ENCODE measurements at regions not wholly inside any gene's neighbourhood (a gene's known extent, or its start where the extent isn't known, plus 50 kb on each side); places are given as distances from the start of the nearest gene placed in this dataset.
"Not testable (repeated sequence)": the region's sequence is repeated elsewhere in the genome, so short reads cannot be mapped to it uniquely, and the experiment has no call there.

DNA sequence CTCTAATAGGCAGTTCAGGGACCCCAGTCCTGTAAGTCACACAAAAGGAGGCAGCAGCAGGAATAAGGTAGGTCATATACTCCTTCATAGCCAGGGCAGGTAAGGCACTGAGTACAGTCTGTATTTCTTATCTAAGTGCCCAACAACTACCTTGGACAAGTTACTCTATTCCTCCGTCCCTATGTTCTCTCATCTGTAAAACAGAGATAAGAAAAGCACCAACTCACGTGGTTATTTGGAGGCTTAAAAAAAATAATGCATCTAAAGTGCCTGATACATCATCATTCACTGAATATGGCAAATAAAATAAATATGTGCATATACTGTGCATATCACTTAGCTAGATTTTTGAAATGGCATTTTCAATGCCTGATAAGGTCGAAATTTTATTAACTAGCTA lies 298.1 kb upstream of the CDYL start:
- Histone ChIP-seq H3K4me3 (replicated peaks in 1 of 3) (no peak overlapping the region), H3K36me3 (no peaks in the 10 kb centered on the region), H3K9me3 (no peaks in the 10 kb centered on the region), H3K4me1 (peaks cover 13 to 17% of the 10 kb centered on the region in 2 donors), H3K27me3 (no peaks in the 10 kb centered on the region), H3K27ac (no peak overlapping the region)
- no peak for DNase-seq
- intact Hi-C loops (cut with DNase I) = no loop called here
- 63 to 70% methylated on average over 3 of the region's 3 CpGs for WGBS, 2 donors
- TF ChIP-seq, protein P1, sequence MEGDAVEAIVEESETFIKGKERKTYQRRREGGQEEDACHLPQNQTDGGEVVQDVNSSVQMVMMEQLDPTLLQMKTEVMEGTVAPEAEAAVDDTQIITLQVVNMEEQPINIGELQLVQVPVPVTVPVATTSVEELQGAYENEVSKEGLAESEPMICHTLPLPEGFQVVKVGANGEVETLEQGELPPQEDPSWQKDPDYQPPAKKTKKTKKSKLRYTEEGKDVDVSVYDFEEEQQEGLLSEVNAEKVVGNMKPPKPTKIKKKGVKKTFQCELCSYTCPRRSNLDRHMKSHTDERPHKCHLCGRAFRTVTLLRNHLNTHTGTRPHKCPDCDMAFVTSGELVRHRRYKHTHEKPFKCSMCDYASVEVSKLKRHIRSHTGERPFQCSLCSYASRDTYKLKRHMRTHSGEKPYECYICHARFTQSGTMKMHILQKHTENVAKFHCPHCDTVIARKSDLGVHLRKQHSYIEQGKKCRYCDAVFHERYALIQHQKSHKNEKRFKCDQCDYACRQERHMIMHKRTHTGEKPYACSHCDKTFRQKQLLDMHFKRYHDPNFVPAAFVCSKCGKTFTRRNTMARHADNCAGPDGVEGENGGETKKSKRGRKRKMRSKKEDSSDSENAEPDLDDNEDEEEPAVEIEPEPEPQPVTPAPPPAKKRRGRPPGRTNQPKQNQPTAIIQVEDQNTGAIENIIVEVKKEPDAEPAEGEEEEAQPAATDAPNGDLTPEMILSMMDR (IDR thresholded peaks at IDR 0.05) = no peak
- TF ChIP-seq POLR2A (IDR thresholded peaks at IDR 0.05) = no peak

DNA sequence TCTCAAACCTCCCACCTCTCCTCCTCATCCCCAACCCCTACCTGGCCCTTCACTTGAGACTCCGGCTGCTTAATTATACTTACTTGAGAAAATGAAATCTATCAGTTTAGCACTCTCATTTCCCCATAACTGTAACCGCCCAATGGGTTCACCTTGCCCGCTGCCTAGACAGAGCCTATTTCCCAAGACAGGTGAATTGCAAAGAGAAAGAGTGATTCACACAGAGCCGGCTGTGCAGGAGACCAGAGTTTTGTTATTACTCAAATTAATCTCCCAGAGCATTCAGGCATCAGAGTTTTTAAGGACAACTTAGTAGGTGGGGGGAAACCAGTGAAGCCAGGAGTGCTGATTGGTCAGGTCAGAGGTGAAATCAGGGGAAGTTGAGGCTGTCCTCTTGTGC lies 301.4 kb upstream of the CDYL start:
- DNase-seq = no peak
- Histone ChIP-seq H3K27ac (no peak overlapping the region), H3K4me3 (replicated peaks in 1 of 3) (no peak overlapping the region), H3K4me1 (no peaks in the 10 kb centered on the region), H3K36me3 (no peaks in the 10 kb centered on the region), H3K27me3 (no peaks in the 10 kb centered on the region), H3K9me3 (no peaks in the 10 kb centered on the region)
- no peak for TF ChIP-seq POLR2A (IDR thresholded peaks at IDR 0.05)
- TF ChIP-seq, protein P1 (IDR thresholded peaks at IDR 0.05) = no peak
- intact Hi-C loops (cut with DNase I) = no loop called here
- 87 to 96% methylated on average over 4 of the region's 4 CpGs for WGBS, 2 donors

DNA sequence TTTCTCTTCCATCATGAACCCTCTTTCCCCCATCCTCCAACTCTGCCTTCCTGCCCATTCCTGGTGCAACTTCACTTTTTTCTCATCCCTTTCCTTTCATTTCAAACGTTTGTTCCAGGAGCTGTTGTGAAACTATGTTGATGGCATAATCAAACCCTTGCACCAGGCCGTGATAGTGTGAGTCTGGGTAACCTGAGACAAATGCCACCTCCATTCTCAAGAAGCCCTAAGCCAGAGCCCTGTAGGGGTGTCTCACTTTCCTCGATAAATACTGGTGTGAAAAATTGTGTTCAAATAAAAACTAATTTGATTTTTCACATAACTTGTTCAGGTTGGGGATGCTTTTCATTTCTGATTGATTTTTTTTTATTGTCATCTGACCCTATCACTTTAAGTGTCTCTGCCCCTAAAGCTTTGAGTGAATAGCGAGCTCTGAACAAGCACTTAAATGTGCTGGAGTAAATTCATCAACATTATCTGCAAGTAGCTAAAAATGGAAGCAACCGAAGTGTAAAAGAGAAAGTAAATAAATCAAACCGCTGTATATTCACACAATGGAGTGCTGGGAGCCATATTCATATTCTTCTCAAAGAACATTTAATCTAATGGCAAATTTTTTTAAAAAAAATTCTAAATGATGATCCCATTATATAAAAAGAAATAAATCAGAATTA lies 303.1 kb upstream of the CDYL start:
- DNase-seq = no peak
- intact Hi-C loops (cut with DNase I) = no loop called here
- Histone ChIP-seq H3K4me1 (no peaks in the 10 kb centered on the region), H3K4me3 (replicated peaks in 1 of 3) (no peak overlapping the region), H3K9me3 (no peaks in the 10 kb centered on the region), H3K27me3 (no peaks in the 10 kb centered on the region), H3K36me3 (no peaks in the 10 kb centered on the region), H3K27ac (no peak overlapping the region)
- no peak for TF ChIP-seq POLR2A (IDR thresholded peaks at IDR 0.05)
- TF ChIP-seq, protein P1 (IDR thresholded peaks at IDR 0.05) = no peak
- 66 to 71% methylated on average over 6 of the region's 6 CpGs for WGBS, 2 donors

DNA sequence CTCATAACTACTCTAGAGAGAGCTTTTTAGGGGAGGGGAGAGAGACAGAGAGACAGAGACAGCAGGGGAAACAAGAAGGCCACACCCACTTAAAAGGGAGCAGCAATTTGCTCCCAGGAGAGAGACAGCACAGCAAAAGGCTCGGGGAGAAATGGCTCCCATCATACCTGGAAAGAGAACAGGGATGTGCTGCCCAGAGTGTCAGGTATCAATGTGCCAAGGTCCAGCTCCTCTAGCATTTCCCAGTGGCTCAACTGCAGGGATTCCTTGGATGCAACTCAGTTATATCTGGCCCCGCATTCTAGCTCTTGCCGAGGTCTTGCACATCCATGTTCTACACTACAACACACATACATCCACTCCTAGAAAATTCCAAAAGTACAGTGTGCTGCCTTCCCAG lies 304.0 kb upstream of the CDYL start:
- H3K36me3 ChIP-seq = no peaks in the 10 kb centered on the region
- no peaks in the 10 kb centered on the region for H3K4me1 ChIP-seq
- DNase-seq = no peak
- no peak overlapping the region for H3K27ac ChIP-seq
- intact Hi-C loops (cut with DNase I) = no loop called here
- TF ChIP-seq, protein P1 (IDR thresholded peaks at IDR 0.05) = no peak
- no peak for TF ChIP-seq POLR2A (IDR thresholded peaks at IDR 0.05)
- WGBS, 2 donors = 95 to 100% methylated on average over 3 of the region's 3 CpGs
- H3K27me3 ChIP-seq = no peaks in the 10 kb centered on the region
- no peak overlapping the region for H3K4me3 ChIP-seq (replicated peaks in 1 of 3)
- H3K9me3 ChIP-seq = no peaks in the 10 kb centered on the region

DNA sequence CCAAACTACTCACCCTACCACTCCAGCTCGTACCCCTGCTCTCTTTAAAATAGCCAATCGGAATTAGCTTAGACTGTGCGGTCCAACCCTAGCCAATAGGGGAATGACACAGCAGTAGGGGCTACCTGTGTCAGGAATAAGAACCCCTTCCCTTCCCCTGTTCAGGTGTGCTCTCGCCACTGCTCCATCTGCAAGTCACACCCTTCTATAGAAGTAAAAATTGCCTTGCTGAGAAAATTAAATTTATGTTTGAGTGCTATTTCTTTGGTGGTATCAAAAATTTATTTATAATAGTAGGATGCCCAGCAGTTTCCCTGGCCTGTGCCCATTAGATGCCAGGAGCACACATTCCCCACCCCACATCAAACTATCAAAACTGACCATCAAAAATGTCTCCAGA lies 304.7 kb upstream of the CDYL start:
- H3K4me3 ChIP-seq (replicated peaks in 1 of 3); H3K36me3 ChIP-seq; H3K4me1 ChIP-seq; DNase-seq; intact Hi-C loops (cut with DNase I); H3K27me3 ChIP-seq; H3K27ac ChIP-seq; H3K9me3 ChIP-seq: not testable (repeated sequence)
- 97 to 98% methylated on average over 4 of the region's 4 CpGs for WGBS, 2 donors
